Mucosa of gallbladder (tissue), 1 donor: ENCODE measurements at regions not wholly inside any gene's neighbourhood (a gene's known extent, or its start where the extent isn't known, plus 50 kb on each side); places are given as distances from the start of the nearest gene placed in this dataset.
"Not testable (repeated sequence)": the region's sequence is repeated elsewhere in the genome, so short reads cannot be mapped to it uniquely, and the experiment has no call there.

Source experiments
- DNase-seq: peaks from one replicate; pipeline ENCODE4 v3.0.0-alpha.2; 2020; ENCODE audit warnings: low spot score
- donor health status: DM: no; HTN: no; CAD: no.

DNA sequence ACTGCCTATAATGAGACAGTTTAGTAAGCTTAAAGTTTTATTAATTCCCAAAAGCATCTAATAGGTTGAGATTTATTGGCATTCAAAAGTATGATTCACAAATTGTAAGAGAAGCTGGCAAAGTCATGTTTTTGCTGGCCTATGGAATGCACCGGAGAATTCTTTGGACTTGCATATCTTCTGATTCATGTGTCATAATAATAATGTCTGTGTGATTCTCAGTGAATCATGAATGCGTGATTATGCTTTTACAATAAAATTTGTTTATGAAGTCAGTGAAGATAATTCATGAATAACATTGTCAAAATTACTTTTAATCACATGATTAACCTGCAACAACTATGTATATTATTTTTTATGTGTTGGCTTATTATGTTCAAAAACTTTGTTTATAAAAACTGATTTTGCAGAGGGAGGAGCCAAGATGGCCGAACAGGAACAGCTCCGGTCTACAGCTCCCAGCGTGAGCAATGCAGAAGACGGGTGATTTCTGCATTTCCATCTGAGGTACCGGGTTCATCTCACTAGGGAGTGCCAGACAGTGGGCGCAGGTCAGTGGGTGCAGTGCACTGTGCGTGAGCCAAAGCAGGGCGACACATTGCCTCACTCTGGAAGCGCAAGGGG is 389.2 kb downstream of the SRGAP2C start:
- not testable (repeated sequence) for DNase-seq

DNA sequence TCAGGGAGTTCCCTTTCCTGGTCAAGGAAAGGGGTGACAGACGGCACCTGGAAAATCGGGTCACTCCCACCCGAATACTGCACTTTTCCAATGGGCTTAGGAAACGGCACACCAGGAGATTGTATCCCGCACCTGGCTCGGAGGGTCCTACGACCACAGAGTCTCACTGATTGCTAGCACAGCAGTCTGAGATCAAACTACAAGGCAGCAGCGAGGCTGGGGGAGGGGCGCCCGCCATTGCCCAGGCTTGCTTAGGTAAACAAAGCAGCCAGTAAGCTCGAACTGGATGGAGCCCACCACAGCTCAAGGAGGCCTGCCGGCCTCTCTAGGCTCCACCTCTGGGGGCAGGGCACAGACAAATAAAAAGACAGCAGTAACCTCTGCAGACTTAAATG is 389.7 kb downstream of the SRGAP2C start:
- DNase-seq: not testable (repeated sequence)

DNA sequence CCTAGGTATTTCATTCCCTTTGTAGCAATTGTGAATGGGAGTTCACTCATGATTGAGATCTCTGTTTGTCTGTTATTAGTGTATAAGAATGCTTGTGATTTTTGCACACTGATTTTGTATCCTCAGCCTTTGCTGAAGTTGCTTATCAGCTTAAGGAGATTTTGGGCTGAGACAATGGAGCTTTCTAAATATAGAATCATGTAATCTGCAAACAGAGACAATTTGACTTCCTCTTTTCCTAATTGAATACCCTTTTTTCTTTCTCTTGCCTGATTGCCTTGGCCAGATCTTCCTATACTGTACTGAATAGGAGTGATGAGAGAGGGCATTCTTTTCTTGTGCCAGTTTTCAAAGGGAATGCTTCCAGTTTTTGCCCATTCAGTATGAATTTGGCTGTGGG is 398.1 kb downstream of the SRGAP2C start:
- DNase-seq: not testable (repeated sequence)

DNA sequence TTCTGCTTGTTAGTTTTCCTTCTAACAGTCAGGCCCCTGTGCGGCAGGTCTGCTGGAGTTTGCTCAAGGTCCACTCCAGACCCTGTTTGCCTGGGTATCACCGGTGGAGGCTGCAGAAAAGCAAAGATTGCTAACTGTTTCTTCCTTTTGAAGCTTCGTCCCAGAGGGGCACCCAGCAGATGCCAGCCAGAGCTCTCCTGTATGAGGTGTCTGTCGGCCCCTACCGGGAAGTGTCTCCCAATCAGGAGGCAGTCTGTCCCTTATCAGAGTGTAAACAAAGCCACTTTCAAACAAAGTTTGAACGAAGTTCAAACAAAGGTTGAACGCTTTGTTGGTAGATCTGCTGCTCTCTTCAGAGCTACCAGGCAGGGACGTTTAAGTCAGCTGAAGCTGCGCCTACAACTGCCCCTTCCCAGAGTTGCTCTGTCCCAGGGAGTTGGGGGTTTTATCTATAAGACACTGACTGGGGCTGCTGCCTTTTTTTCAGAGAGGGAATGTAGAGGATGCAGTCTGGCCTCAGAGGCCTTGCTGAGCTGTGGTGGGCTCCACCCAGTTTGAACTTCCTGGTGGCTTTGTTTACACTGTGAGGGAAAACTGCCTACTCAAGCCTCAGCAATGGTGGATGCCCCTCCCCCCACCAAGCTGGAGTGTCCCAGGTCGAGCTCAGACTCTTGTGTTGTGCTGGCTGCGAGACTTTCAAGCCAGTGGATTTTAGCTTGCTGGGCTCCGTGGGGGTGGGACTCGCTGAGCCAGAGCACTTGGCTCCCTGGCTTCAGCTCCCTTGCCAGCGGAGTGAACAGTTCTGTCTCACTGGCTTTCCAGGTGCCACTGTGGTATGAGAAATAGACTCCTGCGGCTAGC is 401.8 kb downstream of the SRGAP2C start:
- peak; percentile 44 for DNase-seq

DNA sequence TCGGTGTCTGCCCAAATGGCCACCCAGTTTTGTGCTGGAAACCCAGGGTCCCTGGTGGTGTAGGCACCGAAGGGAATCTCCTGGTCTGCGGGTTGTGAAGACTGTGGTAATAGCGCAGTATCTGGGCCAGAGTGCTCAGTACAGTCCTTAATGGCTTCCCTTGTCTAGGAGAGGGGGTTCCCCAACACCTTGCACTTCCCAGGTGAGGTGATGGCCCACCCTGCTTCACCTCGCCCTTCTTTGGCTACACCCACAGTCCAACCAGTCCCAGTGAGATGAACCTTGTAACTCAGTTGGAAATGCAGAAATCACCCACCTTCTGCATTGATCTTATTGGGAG is 402.4 kb downstream of the SRGAP2C start:
- DNase-seq: no peak

DNA sequence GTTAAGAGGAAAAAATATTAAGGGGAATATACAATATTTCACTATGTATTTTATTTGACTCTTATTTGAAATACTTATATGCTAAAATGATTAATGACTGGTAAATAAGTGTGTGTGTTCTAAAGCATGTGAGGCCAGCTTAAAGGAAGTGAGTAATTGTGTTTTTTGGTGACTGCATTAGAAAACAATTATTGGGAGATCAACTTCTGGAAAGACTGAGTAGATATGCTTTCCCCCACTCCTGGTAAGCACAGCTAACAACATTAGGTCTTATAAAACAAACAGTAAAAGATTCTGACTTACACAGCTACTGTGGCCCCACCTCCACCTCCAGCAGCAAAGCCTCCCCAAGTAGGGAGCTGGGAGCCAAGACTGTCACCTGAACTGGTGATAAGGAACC is 403.0 kb downstream of the SRGAP2C start:
- DNase-seq: no peak

DNA sequence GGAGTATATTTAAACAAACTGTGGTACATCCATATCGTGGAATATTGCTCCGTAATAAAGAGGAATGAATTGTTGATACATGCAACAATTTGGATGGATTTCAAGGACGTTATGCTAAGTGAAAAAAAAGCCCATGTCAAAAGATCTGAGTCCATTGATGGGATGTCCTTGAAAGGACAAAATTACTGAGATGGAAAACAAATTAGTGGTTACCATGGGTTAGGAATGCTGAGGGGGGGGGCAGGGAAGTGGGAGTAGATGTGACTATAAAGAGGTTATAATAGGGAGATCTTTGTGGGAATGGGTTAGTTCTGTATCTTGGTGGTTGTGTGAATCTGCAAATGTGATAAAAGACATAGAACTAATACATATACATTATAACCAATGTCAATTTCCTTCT is 409.3 kb downstream of the SRGAP2C start:
- no peak for DNase-seq

DNA sequence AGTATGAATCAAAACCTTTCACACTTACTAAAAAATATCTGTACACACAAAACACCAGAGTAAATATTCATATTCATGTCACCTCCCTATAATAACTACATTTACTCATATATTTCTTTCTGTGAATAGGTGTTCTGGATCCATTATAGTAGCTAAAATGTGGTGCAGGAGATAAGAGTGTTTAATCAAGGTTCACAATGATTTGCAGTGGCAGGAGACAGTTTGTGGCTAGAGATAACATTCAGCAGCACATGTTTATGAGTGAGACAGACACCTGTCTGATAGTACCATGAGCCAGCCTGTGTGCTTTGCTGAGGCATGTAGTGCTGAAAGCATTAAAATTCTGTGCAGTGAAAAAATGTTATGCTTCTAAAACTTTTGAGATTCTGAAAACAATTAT is 410.3 kb downstream of the SRGAP2C start:
- DNase-seq: no peak

DNA sequence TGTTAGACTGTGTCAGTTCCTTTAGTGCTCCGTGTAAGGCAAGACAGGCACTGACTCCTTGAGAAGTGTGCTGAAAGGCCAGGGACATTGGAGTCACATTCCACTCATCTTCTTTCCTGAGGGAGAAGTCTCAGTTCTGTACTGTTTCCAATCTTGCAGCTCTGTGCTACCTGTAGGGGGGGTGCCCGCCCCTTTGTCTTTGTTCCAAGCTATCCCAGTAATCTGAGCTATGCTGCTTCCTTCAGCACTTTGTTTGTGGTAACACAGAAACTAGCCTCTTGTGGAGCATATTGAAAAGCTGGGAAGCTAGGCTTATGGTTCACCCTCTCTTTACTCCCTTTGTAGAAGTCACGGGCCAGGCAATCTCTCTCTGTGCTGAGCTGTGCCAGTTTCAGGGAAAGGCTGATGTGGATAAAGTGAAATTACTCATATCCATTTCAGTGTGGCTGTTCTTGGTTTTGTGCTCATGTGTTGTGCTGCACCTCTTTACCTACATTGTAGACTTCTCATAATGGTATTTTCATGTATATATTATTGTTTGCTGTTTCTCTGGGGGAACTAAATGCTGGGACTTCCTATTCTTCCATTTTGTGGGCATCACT is 420.2 kb downstream of the SRGAP2C start:
- not testable (repeated sequence) for DNase-seq

DNA sequence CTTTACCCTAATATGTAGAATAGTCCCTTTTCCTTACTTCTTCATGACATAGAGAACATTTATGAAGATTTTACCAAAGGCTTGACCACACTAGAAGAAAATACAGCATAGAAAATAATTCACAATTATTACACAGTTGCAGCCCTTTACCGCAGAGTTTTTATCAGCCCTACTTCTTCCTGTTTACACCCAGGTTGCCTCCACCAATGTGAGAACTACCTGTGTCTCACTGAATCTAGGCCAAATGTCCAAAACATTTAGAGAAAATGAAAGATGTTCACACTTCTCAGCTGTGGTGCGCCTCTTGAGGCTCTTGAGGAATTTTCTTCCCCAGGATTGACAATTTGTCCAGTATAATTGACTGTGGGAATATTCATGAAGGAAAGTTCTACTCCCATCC is 422.7 kb downstream of the SRGAP2C start:
- not testable (repeated sequence) for DNase-seq
